ENCODE measurements at regions not wholly inside any gene's neighbourhood (a gene's known extent, or its start where the extent isn't known, plus 50 kb on each side); places are given as distances from the start of the nearest gene placed in this dataset.

- ATAC-seq, result no peak
- TF ChIP-seq POLR2AphosphoS5 (IDR thresholded peaks at IDR 0.05; ENCODE audit: low read depth, low read length) (no peak), SIN3A (IDR thresholded peaks at IDR 0.05; ENCODE audit: borderline replicate concordance, insufficient read depth, low read depth, low read length) (no peak), REST (IDR thresholded peaks at IDR 0.05; ENCODE audit: insufficient read depth in 1 of 2, low read depth in 2 of 2, low read length in 1 of 2) (no peak), TCF7L2 (IDR thresholded peaks at IDR 0.05; ENCODE audit: low read depth, low read length) (no peak)
- TF ChIP-seq, protein P1, sequence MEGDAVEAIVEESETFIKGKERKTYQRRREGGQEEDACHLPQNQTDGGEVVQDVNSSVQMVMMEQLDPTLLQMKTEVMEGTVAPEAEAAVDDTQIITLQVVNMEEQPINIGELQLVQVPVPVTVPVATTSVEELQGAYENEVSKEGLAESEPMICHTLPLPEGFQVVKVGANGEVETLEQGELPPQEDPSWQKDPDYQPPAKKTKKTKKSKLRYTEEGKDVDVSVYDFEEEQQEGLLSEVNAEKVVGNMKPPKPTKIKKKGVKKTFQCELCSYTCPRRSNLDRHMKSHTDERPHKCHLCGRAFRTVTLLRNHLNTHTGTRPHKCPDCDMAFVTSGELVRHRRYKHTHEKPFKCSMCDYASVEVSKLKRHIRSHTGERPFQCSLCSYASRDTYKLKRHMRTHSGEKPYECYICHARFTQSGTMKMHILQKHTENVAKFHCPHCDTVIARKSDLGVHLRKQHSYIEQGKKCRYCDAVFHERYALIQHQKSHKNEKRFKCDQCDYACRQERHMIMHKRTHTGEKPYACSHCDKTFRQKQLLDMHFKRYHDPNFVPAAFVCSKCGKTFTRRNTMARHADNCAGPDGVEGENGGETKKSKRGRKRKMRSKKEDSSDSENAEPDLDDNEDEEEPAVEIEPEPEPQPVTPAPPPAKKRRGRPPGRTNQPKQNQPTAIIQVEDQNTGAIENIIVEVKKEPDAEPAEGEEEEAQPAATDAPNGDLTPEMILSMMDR (IDR thresholded peaks at IDR 0.05), result no peak
- DNase-seq (ENCODE audit: low read depth, low spot score), result no peak
- Histone ChIP-seq H3K4me1 (ENCODE audit: control insufficient read depth, insufficient read depth, low read length) (no peaks in the 10 kb centered on the region), H3K9me3 (ENCODE audit: control insufficient read depth, insufficient read depth, low read depth, low read length) (no peaks in the 10 kb centered on the region), H3K27ac (ENCODE audit: low read length) (no peak overlapping the region), H3K4me3 (ENCODE audit: low read depth in 2 of 2, low read length in 2 of 2) (no peak overlapping the region), H3K27me3 (ENCODE audit: control insufficient read depth, insufficient read depth, low read length) (no peaks in the 10 kb centered on the region), H3K36me3 (ENCODE audit: control insufficient read depth, insufficient read depth, low read length) (no peaks in the 10 kb centered on the region)
- no TSS peak for BruUV-seq (replicated peaks)
- CTCF ChIA-PET, result no interaction called here
- POLR2A ChIA-PET, result no interaction called here
- intact Hi-C loops (cut with micrococcal nuclease; ENCODE audit: unreplicated experiment), result no loop called here
- in situ Hi-C loops (cut with HindIII; ENCODE audit: low pct_unique_long_range_greater_than_20kb, low sequenced_read_pairs), result no loop called here
Measured at GRCh38 chr13:22629374-22629773, 551.4 kb upstream of the SGCG start.

GRCh38 chr13:22642088-22642487 lies 538.7 kb upstream of the SGCG start:
- Histone ChIP-seq H3K27ac (ENCODE audit: low read length) (no peak overlapping the region), H3K36me3 (ENCODE audit: control insufficient read depth, insufficient read depth, low read length) (no peaks in the 10 kb centered on the region), H3K4me1 (ENCODE audit: control insufficient read depth, insufficient read depth, low read length) (no peaks in the 10 kb centered on the region), H3K27me3 (ENCODE audit: control insufficient read depth, insufficient read depth, low read length) (no peaks in the 10 kb centered on the region), H3K9me3 (ENCODE audit: control insufficient read depth, insufficient read depth, low read depth, low read length) (no peaks in the 10 kb centered on the region), H3K4me3 (ENCODE audit: low read depth in 2 of 2, low read length in 2 of 2) (no peak overlapping the region)
- in situ Hi-C loops (cut with HindIII; ENCODE audit: low pct_unique_long_range_greater_than_20kb, low sequenced_read_pairs) (no loop called here), intact Hi-C loops (cut with micrococcal nuclease; ENCODE audit: unreplicated experiment) (no loop called here)
- no peak for DNase-seq (ENCODE audit: low read depth, low spot score)
- CTCF ChIA-PET, result no interaction called here
- POLR2A ChIA-PET, result no interaction called here
- ATAC-seq, result no peak
- no TSS peak for BruUV-seq (replicated peaks)
- TF ChIP-seq SIN3A (IDR thresholded peaks at IDR 0.05; ENCODE audit: borderline replicate concordance, insufficient read depth, low read depth, low read length) (no peak), REST (IDR thresholded peaks at IDR 0.05; ENCODE audit: insufficient read depth in 1 of 2, low read depth in 2 of 2, low read length in 1 of 2) (no peak), POLR2AphosphoS5 (IDR thresholded peaks at IDR 0.05; ENCODE audit: low read depth, low read length) (no peak), TCF7L2 (IDR thresholded peaks at IDR 0.05; ENCODE audit: low read depth, low read length) (no peak)
- TF ChIP-seq, protein P1 (IDR thresholded peaks at IDR 0.05), result no peak
